Endothelial cell of umbilical vein (primary cell): ENCODE measurements at regions not wholly inside any gene's neighbourhood (a gene's known extent, or its start where the extent isn't known, plus 50 kb on each side); places are given as distances from the start of the nearest gene placed in this dataset.
A peak's percentile ranks its signal among the peaks of the same experiment; 100 is the strongest.

Experiments used
- BruUV-seq: library from RNA; stranded (reverse); fragments of 400-500 nt; replicated peaks from 2 replicates; lab custom pipeline; 2021; lab: Mats Ljungman, UMichigan
- CTCF ChIA-PET: fragments of 300-600, 350-600 bp; sonication (Branson Sonifier 250); formaldehyde crosslinking; loops from one replicate; lab custom pipeline; 2021; ENCODE audit warnings: antibody characterized with exemption, inconsistent platforms; lab: Charles Lee
- POLR2A ChIA-PET: fragments of 300-600, 350-600 bp; sonication (Branson Sonifier 250); formaldehyde crosslinking; loops from one replicate; lab custom pipeline; 2021; ENCODE audit warnings: antibody characterized with exemption, inconsistent platforms; lab: Charles Lee
- DNase-seq: peaks from one replicate; pipeline ENCODE4 v3.0.0-alpha.2; 2011; ENCODE audit warnings: low read depth, low spot score
- FAIRE-seq: peaks from 2 replicates; lab custom pipeline; 2011; peaks lifted over from hg19 to GRCh38; lab: Jason Lieb, UNC
- H2AFZ ChIP-seq: 2 replicates; pipeline ENCODE4 v1.6.0; 2012; ENCODE audit warnings: low read depth, low read length, control low read depth, inconsistent platforms
- H3K27ac ChIP-seq: 2 replicates; pipeline ENCODE4 v1.5.1; 2011; ENCODE audit warnings: low read depth, mild to moderate bottlenecking, control low read depth, low read length, moderate library complexity; ENCODE audit not compliant: insufficient read depth
- H3K27me3 ChIP-seq, 2 experiments: 2 replicates each; pipeline versions ENCODE4 v1.6.0 to v1.6.1; 2011; ENCODE audit warnings: low read length in 2 of 2, mixed read lengths in 1 of 2; ENCODE audit not compliant: control insufficient read depth in 2 of 2, insufficient read depth in 2 of 2
- H3K36me3 ChIP-seq, 2 experiments: 2 replicates in 1 of 2; 3 replicates in 1 of 2; pipeline ENCODE4 v1.5.1; 2011; ENCODE audit warnings: low read length in 2 of 2, mild to moderate bottlenecking in 1 of 2, moderate library complexity in 1 of 2; ENCODE audit not compliant: control insufficient read depth in 2 of 2, insufficient read depth in 2 of 2; ENCODE audit errors: extremely low read depth in 1 of 2
- H3K4me1 ChIP-seq: 3 replicates; pipeline ENCODE4 v1.5.1; 2011; ENCODE audit warnings: mild to moderate bottlenecking, low read length; ENCODE audit not compliant: control insufficient read depth, insufficient read depth; ENCODE audit errors: extremely low read depth
- H3K4me2 ChIP-seq: 2 replicates; pipeline ENCODE4 v1.6.1; 2011; ENCODE audit warnings: low read length, control low read depth, mixed read lengths; ENCODE audit not compliant: insufficient read depth
- H3K4me3 ChIP-seq, 3 experiments: fragments of 200-600 bp in 1 of 3; sonication (generic), shearing (Covaris generic) in 1 of 3; replicated peaks in 1 of 3; 2 replicates each; pipeline ENCODE4 v1.5.1; 2011 to 2016; ENCODE audit warnings: control low read depth in 3 of 3, low read length in 3 of 3, mild to moderate bottlenecking in 2 of 3, inconsistent platforms in 1 of 3, low read depth in 1 of 3, moderate library complexity in 1 of 3; ENCODE audit not compliant: insufficient read depth in 1 of 3
- H3K79me2 ChIP-seq: 2 replicates; pipeline ENCODE4 v1.6.0; 2012; ENCODE audit warnings: low read length, inconsistent platforms; ENCODE audit not compliant: control insufficient read depth, insufficient read depth
- H3K9ac ChIP-seq: replicated peaks from 2 replicates; pipeline ENCODE3; 2011; ENCODE audit warnings: low read length, control low read depth; ENCODE audit not compliant: insufficient read depth; ENCODE audit errors: extremely low read depth
- H3K9me1 ChIP-seq: replicated peaks from 3 replicates; pipeline ENCODE4 v1.6.0; 2011; ENCODE audit warnings: mild to moderate bottlenecking, low read length; ENCODE audit not compliant: control insufficient read depth, insufficient read depth; ENCODE audit errors: extremely low read depth
- H3K9me3 ChIP-seq: replicated peaks from 2 replicates; pipeline ENCODE4 v1.5.1; 2012; ENCODE audit warnings: low read length, inconsistent platforms; ENCODE audit not compliant: control insufficient read depth, insufficient read depth
- H4K20me1 ChIP-seq: replicated peaks from 2 replicates; pipeline ENCODE3; 2011; ENCODE audit warnings: mild to moderate bottlenecking, low read length; ENCODE audit not compliant: control insufficient read depth, insufficient read depth; ENCODE audit errors: extremely low read depth
- CTCF ChIP-seq, 2 donors: IDR thresholded peaks; 1 replicate in 1 of 2; 2 replicates in 1 of 2; pipeline ENCODE4 v1.5.1; 2011; ENCODE audit warnings: low read length in 2 of 2, mild to moderate bottlenecking in 2 of 2, moderate library complexity in 2 of 2, control low read depth in 1 of 2, inconsistent platforms in 1 of 2, low read depth in 1 of 2; ENCODE audit not compliant: insufficient read depth in 1 of 2; ENCODE audit errors: extremely low read depth in 1 of 2
- EZH2 ChIP-seq: IDR thresholded peaks from 2 replicates; pipeline ENCODE4 v1.6.1; 2012; ENCODE audit warnings: borderline replicate concordance, low read depth, mild to moderate bottlenecking, moderate library complexity, low read length, inconsistent platforms; ENCODE audit not compliant: severe bottlenecking
- JUN ChIP-seq: IDR thresholded peaks from 2 replicates; pipeline ENCODE4 v1.6.1; 2011; ENCODE audit warnings: borderline replicate concordance, low read depth; ENCODE audit not compliant: insufficient read length, insufficient read depth
- MYC ChIP-seq: IDR thresholded peaks from one replicate; pipeline ENCODE4 v1.6.1; 2011; ENCODE audit warnings: mild to moderate bottlenecking, low read depth, low read length
- POLR2AphosphoS5 ChIP-seq: IDR thresholded peaks from 2 replicates; pipeline ENCODE4 v1.6.1; 2012; ENCODE audit warnings: low read depth, mild to moderate bottlenecking, control low read depth, low read length, moderate library complexity; ENCODE audit not compliant: insufficient read depth
- dilution Hi-C: fragments of 300-500 bp; cut with MboI; formaldehyde crosslinking; loops from one replicate; pipeline ENCODE4 v1.15.0; 2019; ENCODE audit warnings: low sequenced_read_pairs; ENCODE audit not compliant: extremely low pct_ligation_motif_present
- intact Hi-C: fragments of 100-400 bp; cut with micrococcal nuclease; formaldehyde crosslinking; loops from one replicate; pipeline ENCODE4 v1.10.0; 2022

- no TSS peak for BruUV-seq
- DNase-seq (peak; percentile 40), FAIRE-seq (no peak)
- H3K36me3 ChIP-seq = no peaks in the 10 kb centered on the region
- H3K9ac ChIP-seq = no peak overlapping the region
- dilution Hi-C loops (no loop called here), intact Hi-C loops (loop anchor here (5.0 kb wide), 1 partner anchor 719 kb away; no protein-coding TSS in a partner anchor)
- H3K27ac ChIP-seq = no peak overlapping the region
- no peaks in the 10 kb centered on the region for H3K79me2 ChIP-seq
- H3K9me1 ChIP-seq = no peaks in the 10 kb centered on the region
- TF ChIP-seq EZH2 = no peak
- peak; percentile 13 for TF ChIP-seq JUN
- no peaks in the 10 kb centered on the region for H3K27me3 ChIP-seq
- CTCF ChIA-PET = no interaction called here
- no peak overlapping the region for H3K4me2 ChIP-seq
- H2AFZ ChIP-seq = no peak overlapping the region
- H3K4me3 ChIP-seq = no peak overlapping the region
- POLR2A ChIA-PET = no interaction called here
- H3K4me1 ChIP-seq = peaks cover 23% of the 10 kb centered on the region
- no peaks in the 10 kb centered on the region for H3K9me3 ChIP-seq
- H4K20me1 ChIP-seq = no peaks in the 10 kb centered on the region
Observed at GRCh38 chr3:176661432-176661964, 535.8 kb downstream of the TBL1XR1 start.

- H3K4me1 ChIP-seq = no peaks in the 10 kb centered on the region
- no peaks in the 10 kb centered on the region for H4K20me1 ChIP-seq
- no peak overlapping the region for H3K4me2 ChIP-seq
- no peaks in the 10 kb centered on the region for H3K36me3 ChIP-seq
- no peak overlapping the region for H3K27ac ChIP-seq
- POLR2A ChIA-PET = no interaction called here
- no peaks in the 10 kb centered on the region for H3K9me3 ChIP-seq
- TF ChIP-seq MYC = no peak
- TF ChIP-seq JUN = no peak
- no peak for TF ChIP-seq EZH2
- no peak for TF ChIP-seq POLR2AphosphoS5
- TF ChIP-seq CTCF (IDR thresholded peaks at IDR 0.05; ENCODE audit: extremely low read depth in 1 of 2, insufficient read depth in 1 of 2, low read depth in 1 of 2, low read length in 2 of 2) = no peak
- intact Hi-C loops = no loop called here
- no peak for DNase-seq
- H2AFZ ChIP-seq = no peak overlapping the region
- H3K9ac ChIP-seq = no peak overlapping the region
- H3K4me3 ChIP-seq = no peak overlapping the region
- no TSS peak for BruUV-seq
- H3K79me2 ChIP-seq = no peaks in the 10 kb centered on the region
- CTCF ChIA-PET = no interaction called here
- dilution Hi-C loops = no loop called here
- H3K9me1 ChIP-seq = no peaks in the 10 kb centered on the region
- no peak for FAIRE-seq
- no peaks in the 10 kb centered on the region for H3K27me3 ChIP-seq
Observed at GRCh38 chr3:176655404-176656094, 541.7 kb downstream of the TBL1XR1 start.
